ENCODE measurements at regions not wholly inside any gene's neighbourhood (a gene's known extent, or its start where the extent isn't known, plus 50 kb on each side); places are given as distances from the start of the nearest gene placed in this dataset.

GRCh38 chr2:125983364-125983763, 672.6 kb upstream of the GYPC start:
- Histone ChIP-seq H3K27me3 (no peaks in the 10 kb centered on the region), H3K4me1 (no peaks in the 10 kb centered on the region), H3K9me3 (peaks cover 0 to 1% (median 0%) of the 10 kb centered on the region in 4 donors), H3K4me3 (no peak overlapping the region), H3K36me3 (no peaks in the 10 kb centered on the region), H3K27ac (no peak overlapping the region)
- no peak for TF ChIP-seq CTCF (IDR thresholded peaks at IDR 0.05)
- TF ChIP-seq POLR2AphosphoS5 (IDR thresholded peaks at IDR 0.05), result no peak
- no peak for TF ChIP-seq EP300 (IDR thresholded peaks at IDR 0.05)
- intact Hi-C loops (cut with DNase I; ENCODE audit: low total_unique reads), result no loop called here
- peak in 1 of 2 donors; percentile 25 for DNase-seq
- WGBS, 5 donors, result 33 to 43% (median 42%) methylated on average over 5 of the region's 5 CpGs

- DNase-seq, result no peak
- intact Hi-C loops (cut with DNase I; ENCODE audit: low total_unique reads), result no loop called here
- H3K4me3 ChIP-seq, result no peak overlapping the region
- no peaks in the 10 kb centered on the region for H3K27me3 ChIP-seq
- H3K4me1 ChIP-seq, result no peaks in the 10 kb centered on the region
- H3K36me3 ChIP-seq, result no peaks in the 10 kb centered on the region
- H3K9me3 ChIP-seq, result peaks cover 0 to 7% (median 5%) of the 10 kb centered on the region in 4 donors
- H3K27ac ChIP-seq, result no peak overlapping the region
- TF ChIP-seq EP300 (IDR thresholded peaks at IDR 0.05) (no peak), POLR2A (IDR thresholded peaks at IDR 0.05) (no peak), CTCF (IDR thresholded peaks at IDR 0.05) (no peak), POLR2AphosphoS5 (IDR thresholded peaks at IDR 0.05) (no peak)
These were observed 626.6 kb upstream of the GYPC start for GRCh38 chr2:126029316-126029715.

GRCh38 chr2:126038861-126039260, 617.1 kb upstream of the GYPC start:
- H3K27me3 ChIP-seq, result no peaks in the 10 kb centered on the region
- H3K4me1 ChIP-seq, result no peaks in the 10 kb centered on the region
- intact Hi-C loops (cut with DNase I; ENCODE audit: low total_unique reads), result no loop called here
- no peak for DNase-seq
- WGBS, 5 donors, result 48 to 62% (median 55%) methylated on average over 2 of the region's 2 CpGs
- TF ChIP-seq EP300 (IDR thresholded peaks at IDR 0.05) (no peak), POLR2A (IDR thresholded peaks at IDR 0.05) (no peak), POLR2AphosphoS5 (IDR thresholded peaks at IDR 0.05) (no peak), CTCF (IDR thresholded peaks at IDR 0.05) (no peak)
- H3K9me3 ChIP-seq, result no peaks in the 10 kb centered on the region
- H3K4me3 ChIP-seq, result no peak overlapping the region
- H3K27ac ChIP-seq, result no peak overlapping the region
- H3K36me3 ChIP-seq, result no peaks in the 10 kb centered on the region

- Histone ChIP-seq H3K27ac (no peak overlapping the region), H3K9me3 (no peaks in the 10 kb centered on the region), H3K36me3 (no peaks in the 10 kb centered on the region), H3K27me3 (no peaks in the 10 kb centered on the region), H3K4me3 (no peak overlapping the region), H3K4me1 (no peaks in the 10 kb centered on the region)
- intact Hi-C loops (cut with DNase I; ENCODE audit: low total_unique reads), result no loop called here
- TF ChIP-seq CTCF (IDR thresholded peaks at IDR 0.05) (no peak), EP300 (IDR thresholded peaks at IDR 0.05) (no peak), POLR2A (IDR thresholded peaks at IDR 0.05) (no peak), POLR2AphosphoS5 (IDR thresholded peaks at IDR 0.05) (no peak)
- 51 to 62% (median 58%) methylated on average over 3 of the region's 3 CpGs for WGBS, 5 donors
- DNase-seq, result no peak
These were observed 614.4 kb upstream of the GYPC start for GRCh38 chr2:126041391-126042047.

All from stomach (tissue), 8 donors.